SK-N-SH (cell line): ENCODE measurements at regions not wholly inside any gene's neighbourhood (a gene's known extent, or its start where the extent isn't known, plus 50 kb on each side); places are given as distances from the start of the nearest gene placed in this dataset.

Source experiments
- CTCF ChIA-PET: fragments of 300-600, 350-600 bp; formaldehyde crosslinking; extraction: SDS; loops from one replicate; lab custom pipeline; 2021; lab: Yijun Ruan, JAX
- POLR2A ChIA-PET: fragments of 350-600 bp; sonication (Branson Sonifier 250); formaldehyde crosslinking; extraction: SDS; loops from one replicate; lab custom pipeline; 2020; ENCODE audit warnings: antibody characterized with exemption, inconsistent platforms; lab: Yijun Ruan, JAX
- DNase-seq: peaks from one replicate; pipeline ENCODE4 v3.0.0; 2012
- H2AFZ ChIP-seq: fragments of 200-600 bp; sonication (generic); 2 replicates; pipeline ENCODE4 v1.8.1; 2016; ENCODE audit warnings: antibody characterized with exemption, mild to moderate bottlenecking, low read depth
- H3F3A ChIP-seq: fragments of 200-600 bp; sonication (generic); replicated peaks from 2 replicates; pipeline ENCODE3; 2016; ENCODE audit warnings: antibody characterized with exemption, mild to moderate bottlenecking; ENCODE audit not compliant: insufficient read depth
- H3K27ac ChIP-seq, 2 experiments: fragments of 200-500 bp in 1 of 2; fragments of 200-600 bp in 1 of 2; sonication (Bioruptor generic) in 1 of 2; sonication (generic), shearing (Covaris generic) in 1 of 2; 2 replicates each; pipeline versions ENCODE4 v1.5.1 to v1.6.1; 2014 to 2016; ENCODE audit warnings: low read depth in 2 of 2, inconsistent platforms in 1 of 2, low read length in 1 of 2, mild to moderate bottlenecking in 1 of 2, mixed read lengths in 1 of 2
- H3K27me3 ChIP-seq: fragments of 200-600 bp; sonication (generic), shearing (Covaris generic); 2 replicates; pipeline ENCODE4 v1.6.1; 2016; ENCODE audit warnings: mixed run types; ENCODE audit not compliant: insufficient read depth
- H3K36me3 ChIP-seq, 2 experiments: fragments of 200-500 bp in 1 of 2; fragments of 200-600 bp in 1 of 2; sonication (Bioruptor generic) in 1 of 2; sonication (generic) in 1 of 2; replicated peaks in 1 of 2; 2 replicates each; pipeline versions ENCODE3 to v1.5.1; 2014 to 2016; ENCODE audit warnings: low read length in 1 of 2, mild to moderate bottlenecking in 1 of 2; ENCODE audit not compliant: insufficient read depth in 2 of 2, control insufficient read depth in 1 of 2
- H3K4me1 ChIP-seq, 2 experiments: fragments of 200-500 bp in 1 of 2; fragments of 200-600 bp in 1 of 2; sonication (Bioruptor generic) in 1 of 2; sonication (generic), shearing (Covaris generic) in 1 of 2; 2 replicates each; pipeline versions ENCODE4 v1.5.1 to v1.6.1; 2014 to 2016; ENCODE audit warnings: low read depth in 1 of 2, low read length in 1 of 2, mixed run types in 1 of 2; ENCODE audit not compliant: insufficient read depth in 2 of 2, control insufficient read depth in 1 of 2
- H3K4me2 ChIP-seq: fragments of 200-600 bp; sonication (generic), shearing (Covaris generic); 2 replicates; pipeline ENCODE4 v1.6.1; 2017; ENCODE audit warnings: mixed run types
- H3K4me3 ChIP-seq, 2 experiments: fragments of 200-500 bp in 1 of 2; fragments of 200-600 bp in 1 of 2; sonication (Bioruptor generic) in 1 of 2; sonication (generic), shearing (Covaris generic) in 1 of 2; 2 replicates each; pipeline versions ENCODE4 v1.5.1 to v1.8.1; 2014 to 2016; ENCODE audit warnings: low read depth in 2 of 2, inconsistent platforms in 1 of 2, low read length in 1 of 2, mild to moderate bottlenecking in 1 of 2, mixed read lengths in 1 of 2, moderate library complexity in 1 of 2
- H3K79me2 ChIP-seq: fragments of 200-600 bp; sonication (generic); 2 replicates; pipeline ENCODE4 v1.8.1; 2017; ENCODE audit warnings: mild to moderate bottlenecking; ENCODE audit not compliant: insufficient read depth
- H3K9ac ChIP-seq: fragments of 200-600 bp; sonication (generic); 2 replicates; pipeline ENCODE4 v1.6.1; 2017; ENCODE audit warnings: mixed run types
- H3K9me2 ChIP-seq: fragments of 200-600 bp; sonication (generic); 2 replicates; pipeline ENCODE4 v1.6.1; 2017; ENCODE audit warnings: mixed run types
- H3K9me3 ChIP-seq: fragments of 200-600 bp; sonication (generic); 2 replicates; pipeline ENCODE4 v1.6.1; 2017; ENCODE audit warnings: mixed run types, mild to moderate bottlenecking, moderate library complexity
- H4K20me1 ChIP-seq: fragments of 200-600 bp; sonication (generic); 2 replicates; pipeline ENCODE4 v1.6.1; 2017; ENCODE audit warnings: mild to moderate bottlenecking, mixed run types; ENCODE audit not compliant: insufficient read depth
- ELF1 ChIP-seq: IDR thresholded peaks from 2 replicates; pipeline ENCODE4 v1.4.0; 2012
- EZH2phosphoT487 ChIP-seq: fragments of 200-600 bp; sonication (generic); IDR thresholded peaks from 2 replicates; pipeline ENCODE4 v1.6.1; 2017; ENCODE audit warnings: low read depth, mixed run types, mild to moderate bottlenecking, antibody characterized with exemption, moderate library complexity, borderline replicate concordance
- FOSL2 ChIP-seq: IDR thresholded peaks from 2 replicates; pipeline ENCODE4 v1.4.0; 2012; ENCODE audit warnings: low read depth, mild to moderate bottlenecking, moderate library complexity, borderline replicate concordance
- FOXJ3 ChIP-seq: sonication (generic); formaldehyde crosslinking; IDR thresholded peaks from 2 replicates; pipeline ENCODE4 v1.5.1; 2020; ENCODE audit warnings: mild to moderate bottlenecking, missing genetic modification reagents
- FOXM1 ChIP-seq: IDR thresholded peaks from 2 replicates; pipeline ENCODE4 v1.4.0; 2012; ENCODE audit warnings: low read depth, mild to moderate bottlenecking
- GABPA ChIP-seq: IDR thresholded peaks from 2 replicates; pipeline ENCODE4 v1.4.0; 2012; ENCODE audit warnings: low read depth, mild to moderate bottlenecking
- GATA2 ChIP-seq: sonication (generic); formaldehyde crosslinking; IDR thresholded peaks from 2 replicates; pipeline ENCODE4 v1.5.0; 2020; ENCODE audit warnings: mild to moderate bottlenecking, missing genetic modification reagents
- IRF3 ChIP-seq: fragments of 150-350 bp; IDR thresholded peaks from 2 replicates; pipeline ENCODE4 v1.6.1; 2016; ENCODE audit warnings: mild to moderate bottlenecking, low read depth, low read length
- JUND ChIP-seq: IDR thresholded peaks from 2 replicates; pipeline ENCODE4 v1.4.0; 2012
- MEF2A ChIP-seq: IDR thresholded peaks from 2 replicates; pipeline ENCODE4 v1.4.0; 2012; ENCODE audit warnings: low read depth, borderline replicate concordance
- NFIC ChIP-seq: IDR thresholded peaks from 2 replicates; pipeline ENCODE4 v1.4.0; 2012; ENCODE audit warnings: borderline replicate concordance
- NRF1 ChIP-seq: IDR thresholded peaks from 2 replicates; pipeline ENCODE4 v1.6.1; 2012; ENCODE audit warnings: low read depth, mild to moderate bottlenecking, low read length
- PBX3 ChIP-seq: IDR thresholded peaks from 2 replicates; pipeline ENCODE4; 2012
- POLR2AphosphoS5 ChIP-seq: IDR thresholded peaks from 2 replicates; pipeline ENCODE4 v1.6.1; 2012; ENCODE audit warnings: low read depth, low read length
- REST ChIP-seq: IDR thresholded peaks from 2 replicates; pipeline ENCODE4 v1.6.1; 2012; ENCODE audit warnings: mild to moderate bottlenecking, low read depth, low read length, moderate library complexity
- RFX5 ChIP-seq: IDR thresholded peaks from 2 replicates; pipeline ENCODE4 v1.6.1; 2012; ENCODE audit warnings: mild to moderate bottlenecking, improper control_type of control experiment, low read length
- SIN3A ChIP-seq: IDR thresholded peaks from 2 replicates; pipeline ENCODE4 v1.6.1; 2012; ENCODE audit warnings: low read depth, mild to moderate bottlenecking, low read length, moderate library complexity, borderline replicate concordance
- SMC3 ChIP-seq: IDR thresholded peaks from 2 replicates; pipeline ENCODE4 v1.6.1; 2012; ENCODE audit warnings: low read depth, low read length, improper control_type of control experiment
- TAF1 ChIP-seq: IDR thresholded peaks from 2 replicates; pipeline ENCODE4 v1.6.1; 2012; ENCODE audit warnings: low read depth, mild to moderate bottlenecking, low read length, moderate library complexity, borderline replicate concordance
- USF1 ChIP-seq: IDR thresholded peaks from 2 replicates; pipeline ENCODE4 v1.4.0; 2012; ENCODE audit warnings: low read depth, borderline replicate concordance
- USF2 ChIP-seq: fragments of 150-350 bp; IDR thresholded peaks from 2 replicates; pipeline ENCODE4 v1.6.1; 2017; ENCODE audit warnings: antibody characterized with exemption, low read length, low read depth, borderline replicate concordance
- WGBS: methylation state at CpG from one replicate; pipeline ENCODE4 v1.1.6; 2017; ENCODE audit warnings: low lambda C conversion rate; 5-methylcytosine and 5-hydroxymethylcytosine counted together

- Histone ChIP-seq H3K27me3 (peaks cover 16% of the 10 kb centered on the region; the same call in 1 of the 2 replicates), H4K20me1 (no peaks in the 10 kb centered on the region), H3K9me2 (no peaks in the 10 kb centered on the region), H3K27ac (no peak overlapping the region), H3K4me1 (no peaks in the 10 kb centered on the region), H3K4me3 (no peak overlapping the region), H3F3A (no peaks in the 10 kb centered on the region)
- ChIA-PET CTCF (no interaction called here), POLR2A (no interaction called here)
- WGBS = 4% methylated on average over 2 of the region's 2 CpGs
- TF ChIP-seq TAF1 (no peak), FOSL2 (no peak), MEF2A (no peak), USF1 (no peak), FOXM1 (no peak), JUND (no peak), USF2 (no peak), FOXJ3 (CRISPR knock-in tag) (no peak), ELF1 (no peak), SMC3 (no peak), RFX5 (no peak), GABPA (no peak)
- TF ChIP-seq, all 33 proteins: peak for 0
- DNase-seq = no peak
- Histone ChIP-seq H3K9ac (no peak overlapping the region), H3K79me2 (no peaks in the 10 kb centered on the region), H3K36me3 (no peaks in the 10 kb centered on the region), H3K9me3 (no peaks in the 10 kb centered on the region), H2AFZ (no peak overlapping the region), H3K4me2 (no peak overlapping the region)
These were observed 242.6 kb upstream of the OSR1 start for GRCh38 chr2:19600982-19601381.

GRCh38 chr2:19600506-19600905 is 242.1 kb upstream of the OSR1 start:
- H3K4me2 ChIP-seq = no peak overlapping the region
- no peak overlapping the region for H2AFZ ChIP-seq
- no peak for DNase-seq
- CTCF ChIA-PET = no interaction called here
- no peaks in the 10 kb centered on the region for H3K9me2 ChIP-seq
- POLR2A ChIA-PET = no interaction called here
- H3K79me2 ChIP-seq = no peaks in the 10 kb centered on the region
- no peak overlapping the region for H3K9ac ChIP-seq
- no peaks in the 10 kb centered on the region for H3F3A ChIP-seq
- no peaks in the 10 kb centered on the region for H3K9me3 ChIP-seq
- no peaks in the 10 kb centered on the region for H3K4me1 ChIP-seq
- H3K4me3 ChIP-seq = no peak overlapping the region
- no peak overlapping the region for H3K27ac ChIP-seq
- H4K20me1 ChIP-seq = no peaks in the 10 kb centered on the region
- peaks cover 16% of the 10 kb centered on the region; the same call in 1 of the 2 replicates for H3K27me3 ChIP-seq
- H3K36me3 ChIP-seq = no peaks in the 10 kb centered on the region
- TF ChIP-seq NRF1 = no peak
- TF ChIP-seq RFX5 = no peak
- TF ChIP-seq SMC3 = no peak
- TF ChIP-seq EZH2phosphoT487 = no peak
- TF ChIP-seq FOSL2 = no peak
- no peak for TF ChIP-seq FOXJ3 (CRISPR knock-in tag)
- no peak for TF ChIP-seq GABPA
- no peak for TF ChIP-seq REST
- TF ChIP-seq GATA2 (CRISPR knock-in tag) = no peak
- TF ChIP-seq IRF3 = no peak
- no peak for TF ChIP-seq POLR2AphosphoS5
- no peak for TF ChIP-seq PBX3
- no peak for TF ChIP-seq SIN3A
- TF ChIP-seq USF1 = no peak
- no peak for TF ChIP-seq NFIC
